Suprapubic skin (tissue), 4 donors: ENCODE measurements at regions not wholly inside any gene's neighbourhood (a gene's known extent, or its start where the extent isn't known, plus 50 kb on each side); places are given as distances from the start of the nearest gene placed in this dataset.

Source experiments
- DNase-seq, 2 donors: peaks; one replicate each; pipeline ENCODE4 v3.0.0-alpha.2; 2019; ENCODE audit warnings: low spot score in 2 of 2
- H3K27ac ChIP-seq: fragments of 200-600 bp; sonication (generic); one replicate; pipeline ENCODE4 v1.5.1; 2019
- H3K27me3 ChIP-seq: fragments of 200-600 bp; sonication (generic); one replicate; pipeline ENCODE4 v1.5.1; 2019
- H3K36me3 ChIP-seq: fragments of 200-600 bp; sonication (generic); one replicate; pipeline ENCODE4 v1.5.1; 2019
- H3K4me1 ChIP-seq: fragments of 200-600 bp; sonication (generic); one replicate; pipeline ENCODE4 v1.5.1; 2019
- H3K4me3 ChIP-seq: fragments of 200-600 bp; sonication (generic); one replicate; pipeline ENCODE4 v1.5.1; 2019; ENCODE audit warnings: mild to moderate bottlenecking
- H3K9me3 ChIP-seq: fragments of 200-600 bp; sonication (generic); one replicate; pipeline ENCODE4 v1.5.1; 2019
- EP300 ChIP-seq: sonication (generic); formaldehyde crosslinking; IDR thresholded peaks from one replicate; pipeline ENCODE4 v1.6.1; 2017; ENCODE audit warnings: antibody characterized with exemption
- POLR2A ChIP-seq, 2 donors: fragments of 450-650 bp; IDR thresholded peaks; one replicate each; pipeline ENCODE4 v1.6.1; 2017; ENCODE audit warnings: antibody characterized with exemption in 2 of 2, mild to moderate bottlenecking in 2 of 2, moderate library complexity in 2 of 2
- POLR2AphosphoS5 ChIP-seq, 3 donors: sonication (generic); formaldehyde crosslinking; IDR thresholded peaks; one replicate each; pipeline ENCODE4 v1.6.1; 2017; ENCODE audit warnings: antibody characterized with exemption in 3 of 3
- WGBS: methylation state at CpG from one replicate; pipeline ENCODE4 v1.1.5; 2018; 5-methylcytosine and 5-hydroxymethylcytosine counted together
- TF ChIP-seq, protein P1 (sequence below), 2 donors: fragments of 200-600 bp in 1 of 2; fragments of 450-650 bp in 1 of 2; sonication (generic) in 1 of 2; IDR thresholded peaks; one replicate each; pipeline ENCODE4 v1.5.1; 2016 to 2019; ENCODE audit warnings: antibody characterized with exemption in 2 of 2, mild to moderate bottlenecking in 1 of 2, moderate library complexity in 1 of 2

DNA sequence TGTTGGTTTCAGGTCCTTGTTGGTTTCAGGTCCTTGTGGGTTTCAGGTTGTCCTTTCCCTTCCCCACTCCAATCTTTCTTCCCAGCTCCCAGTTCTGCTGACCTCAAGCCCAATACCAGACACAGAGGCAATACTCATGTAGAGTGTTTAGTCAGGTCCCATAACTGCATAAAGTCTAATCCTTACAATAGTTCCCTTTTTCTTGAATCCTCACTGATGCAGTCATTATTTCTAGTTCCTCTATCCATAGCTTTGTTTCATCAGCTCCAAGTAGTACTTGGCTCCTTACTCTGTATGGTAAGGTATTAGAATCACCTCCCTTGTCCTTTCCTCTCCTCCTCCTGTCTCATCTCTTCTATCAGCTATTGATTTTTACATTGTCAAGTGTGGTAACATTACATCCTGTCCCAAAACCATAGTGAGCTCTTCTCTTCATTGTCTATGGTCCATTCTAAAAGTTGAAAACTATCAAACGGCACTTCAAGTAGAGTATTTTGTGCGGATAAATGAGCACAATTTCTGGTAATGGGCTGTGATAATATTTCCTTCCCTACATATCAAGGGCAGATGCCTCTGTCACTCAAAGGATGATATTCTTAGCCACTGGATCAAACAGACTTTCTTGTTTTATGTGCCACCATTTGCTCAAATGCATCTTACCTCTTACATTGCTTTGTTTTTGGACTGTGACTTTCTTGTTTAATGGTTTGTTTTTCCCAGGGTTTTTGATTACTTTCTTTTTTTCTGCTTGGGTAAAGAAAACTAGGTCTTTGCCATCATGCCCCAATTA is 57.2 kb upstream of the JDP2 start:
- TF ChIP-seq POLR2AphosphoS5 (IDR thresholded peaks at IDR 0.05) (no peak), EP300 (no peak), POLR2A (IDR thresholded peaks at IDR 0.05) (no peak)
- TF ChIP-seq, protein P1, sequence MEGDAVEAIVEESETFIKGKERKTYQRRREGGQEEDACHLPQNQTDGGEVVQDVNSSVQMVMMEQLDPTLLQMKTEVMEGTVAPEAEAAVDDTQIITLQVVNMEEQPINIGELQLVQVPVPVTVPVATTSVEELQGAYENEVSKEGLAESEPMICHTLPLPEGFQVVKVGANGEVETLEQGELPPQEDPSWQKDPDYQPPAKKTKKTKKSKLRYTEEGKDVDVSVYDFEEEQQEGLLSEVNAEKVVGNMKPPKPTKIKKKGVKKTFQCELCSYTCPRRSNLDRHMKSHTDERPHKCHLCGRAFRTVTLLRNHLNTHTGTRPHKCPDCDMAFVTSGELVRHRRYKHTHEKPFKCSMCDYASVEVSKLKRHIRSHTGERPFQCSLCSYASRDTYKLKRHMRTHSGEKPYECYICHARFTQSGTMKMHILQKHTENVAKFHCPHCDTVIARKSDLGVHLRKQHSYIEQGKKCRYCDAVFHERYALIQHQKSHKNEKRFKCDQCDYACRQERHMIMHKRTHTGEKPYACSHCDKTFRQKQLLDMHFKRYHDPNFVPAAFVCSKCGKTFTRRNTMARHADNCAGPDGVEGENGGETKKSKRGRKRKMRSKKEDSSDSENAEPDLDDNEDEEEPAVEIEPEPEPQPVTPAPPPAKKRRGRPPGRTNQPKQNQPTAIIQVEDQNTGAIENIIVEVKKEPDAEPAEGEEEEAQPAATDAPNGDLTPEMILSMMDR (IDR thresholded peaks at IDR 0.05) = no peak
- no peak overlapping the region for H3K4me3 ChIP-seq
- no peaks in the 10 kb centered on the region for H3K4me1 ChIP-seq
- H3K9me3 ChIP-seq = no peaks in the 10 kb centered on the region
- WGBS = 94% methylated on average over 2 of the region's 2 CpGs
- H3K36me3 ChIP-seq = no peaks in the 10 kb centered on the region
- no peaks in the 10 kb centered on the region for H3K27me3 ChIP-seq
- no peak for DNase-seq
- H3K27ac ChIP-seq = no peak overlapping the region

- H3K9me3 ChIP-seq = no peaks in the 10 kb centered on the region
- no peak for DNase-seq
- no peak overlapping the region for H3K4me3 ChIP-seq
- WGBS = 98% methylated on average over 2 of the region's 2 CpGs
- TF ChIP-seq POLR2A (IDR thresholded peaks at IDR 0.05) = no peak
- no peak for TF ChIP-seq POLR2AphosphoS5 (IDR thresholded peaks at IDR 0.05)
- TF ChIP-seq, protein P1 (IDR thresholded peaks at IDR 0.05) = no peak
- TF ChIP-seq EP300 = no peak
- H3K4me1 ChIP-seq = no peaks in the 10 kb centered on the region
- no peaks in the 10 kb centered on the region for H3K36me3 ChIP-seq
- H3K27ac ChIP-seq = no peak overlapping the region
- no peaks in the 10 kb centered on the region for H3K27me3 ChIP-seq
Measured at GRCh38 chr14:75371297-75371696, 56.5 kb upstream of the JDP2 start.

GRCh38 chr14:75372260-75372659 is 55.6 kb upstream of the JDP2 start:
- Histone ChIP-seq H3K4me3 (no peak overlapping the region), H3K4me1 (no peaks in the 10 kb centered on the region), H3K27ac (no peak overlapping the region), H3K9me3 (no peaks in the 10 kb centered on the region), H3K36me3 (no peaks in the 10 kb centered on the region), H3K27me3 (no peaks in the 10 kb centered on the region)
- 52% methylated on average over 5 of the region's 5 CpGs for WGBS
- no peak for DNase-seq
- TF ChIP-seq EP300 (no peak), POLR2AphosphoS5 (IDR thresholded peaks at IDR 0.05) (no peak), POLR2A (IDR thresholded peaks at IDR 0.05) (no peak)
- TF ChIP-seq, protein P1 (IDR thresholded peaks at IDR 0.05) = no peak

DNA sequence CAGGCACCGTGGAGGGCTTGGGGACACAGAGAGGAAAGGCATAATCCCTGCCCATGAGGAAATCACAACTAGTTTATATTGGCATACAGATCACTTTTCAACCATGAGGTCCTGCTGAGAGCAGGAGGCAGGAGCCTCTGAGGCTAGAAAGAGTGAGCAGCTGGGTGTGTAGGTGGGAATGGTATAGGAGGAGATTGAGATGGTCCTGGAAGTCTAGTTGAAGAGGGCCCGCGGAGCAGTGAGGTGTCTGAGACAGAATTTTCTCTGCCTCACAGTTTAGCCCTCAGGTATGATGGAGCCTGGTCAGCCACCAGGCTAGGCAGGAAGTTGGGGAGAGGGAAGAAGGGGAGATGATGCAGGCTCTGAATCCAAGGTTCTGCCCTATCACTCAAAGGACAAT is 54.7 kb upstream of the JDP2 start:
- no peak for DNase-seq
- Histone ChIP-seq H3K27me3 (no peaks in the 10 kb centered on the region), H3K9me3 (no peaks in the 10 kb centered on the region), H3K4me1 (no peaks in the 10 kb centered on the region), H3K4me3 (no peak overlapping the region), H3K36me3 (no peaks in the 10 kb centered on the region), H3K27ac (no peak overlapping the region)
- 62% methylated on average over 3 of the region's 3 CpGs for WGBS
- TF ChIP-seq POLR2AphosphoS5 (IDR thresholded peaks at IDR 0.05) (no peak), POLR2A (IDR thresholded peaks at IDR 0.05) (no peak), EP300 (no peak)
- TF ChIP-seq, protein P1 (IDR thresholded peaks at IDR 0.05) = no peak

DNA sequence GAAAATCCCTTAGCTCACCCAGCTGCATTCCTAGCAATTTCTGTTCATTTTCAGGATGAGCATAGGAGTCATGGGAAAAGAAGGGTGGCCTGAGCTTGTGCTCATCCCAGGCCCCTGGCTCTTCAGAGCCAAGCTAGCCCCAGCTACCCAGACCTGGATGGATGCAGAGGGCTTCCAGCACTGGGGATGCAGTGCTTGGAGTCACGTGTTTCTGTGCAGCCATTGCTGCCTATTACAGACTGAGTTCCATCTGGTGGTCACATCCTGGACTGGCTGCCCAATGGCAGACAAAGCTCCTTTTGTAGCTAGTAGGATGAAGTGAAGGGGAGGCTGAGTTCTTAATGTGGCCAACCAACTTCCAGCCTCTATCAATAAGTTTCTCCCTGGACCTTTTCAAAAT is 54.2 kb upstream of the JDP2 start:
- H3K27me3 ChIP-seq = no peaks in the 10 kb centered on the region
- no peak for DNase-seq
- TF ChIP-seq EP300 (no peak), POLR2A (IDR thresholded peaks at IDR 0.05) (no peak), POLR2AphosphoS5 (IDR thresholded peaks at IDR 0.05) (no peak)
- TF ChIP-seq, protein P1 (IDR thresholded peaks at IDR 0.05) = no peak
- no peaks in the 10 kb centered on the region for H3K9me3 ChIP-seq
- no peak overlapping the region for H3K4me3 ChIP-seq
- WGBS = no CpG with 5 or more reads among the region's 1 CpG
- no peaks in the 10 kb centered on the region for H3K36me3 ChIP-seq
- no peak overlapping the region for H3K27ac ChIP-seq
- H3K4me1 ChIP-seq = no peaks in the 10 kb centered on the region
